ENCODE measurements at regions not wholly inside any gene's neighbourhood (a gene's known extent, or its start where the extent isn't known, plus 50 kb on each side); places are given as distances from the start of the nearest gene placed in this dataset.

DNA sequence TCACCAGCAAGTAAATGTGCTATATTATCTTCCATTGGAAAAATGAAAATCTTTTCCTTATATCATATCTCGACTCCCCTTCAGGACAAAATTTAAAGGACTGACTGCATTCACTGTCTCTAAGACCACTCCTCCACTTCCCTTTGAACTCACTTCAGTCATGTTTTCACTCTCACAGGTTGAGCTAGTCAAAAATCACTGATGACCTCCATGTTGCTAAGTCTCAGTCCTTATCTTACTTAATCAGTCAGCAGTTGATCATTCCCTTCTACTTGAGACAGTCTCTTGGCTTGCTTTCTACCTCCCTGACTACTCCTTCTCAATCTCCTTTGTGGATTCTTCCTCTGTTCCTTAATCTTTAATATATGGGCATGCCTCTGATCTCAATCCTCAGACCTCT, 117.0 kb upstream of the LSM6 start:
- H3K27ac ChIP-seq (ENCODE audit: low read length) = no peak overlapping the region
- no peak for ATAC-seq
- POLR2A ChIA-PET = no interaction called here

DNA sequence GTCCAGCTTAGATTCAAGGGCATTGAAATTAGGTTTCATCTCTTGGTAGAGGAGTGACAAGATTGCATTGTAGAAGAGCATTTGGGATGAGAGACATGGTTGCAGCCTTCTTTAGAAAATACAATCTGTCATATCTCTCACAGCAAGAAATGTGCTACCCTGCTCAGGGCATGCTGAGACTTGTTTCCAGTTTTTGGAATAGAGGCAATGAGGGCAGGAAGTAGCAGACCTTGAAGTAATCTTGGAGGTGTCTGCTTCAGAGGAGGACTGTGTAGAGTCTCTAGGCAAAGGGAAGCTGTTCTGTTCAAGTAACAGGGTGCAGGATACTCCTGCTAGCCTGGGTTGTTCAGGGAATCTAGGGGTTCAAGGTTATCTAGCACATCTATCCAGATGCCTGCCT, 116.1 kb upstream of the ZNF827 start:
- Histone ChIP-seq H3K9me3 (ENCODE audit: control insufficient read depth, insufficient read depth, low read depth, low read length) (no peaks in the 10 kb centered on the region), H3K4me1 (ENCODE audit: control insufficient read depth, insufficient read depth, low read length) (no peaks in the 10 kb centered on the region), H3K36me3 (ENCODE audit: control insufficient read depth, insufficient read depth, low read length) (no peaks in the 10 kb centered on the region), H3K4me3 (ENCODE audit: low read depth in 2 of 2, low read length in 2 of 2) (no peak overlapping the region), H3K27me3 (ENCODE audit: control insufficient read depth, insufficient read depth, low read length) (no peaks in the 10 kb centered on the region), H3K27ac (ENCODE audit: low read length) (no peak overlapping the region)
- CTCF ChIA-PET = no interaction called here
- in situ Hi-C loops (cut with HindIII; ENCODE audit: low pct_unique_long_range_greater_than_20kb, low sequenced_read_pairs) = no loop called here
- no peak for DNase-seq (ENCODE audit: low read depth, low spot score)
- TF ChIP-seq, protein P1, sequence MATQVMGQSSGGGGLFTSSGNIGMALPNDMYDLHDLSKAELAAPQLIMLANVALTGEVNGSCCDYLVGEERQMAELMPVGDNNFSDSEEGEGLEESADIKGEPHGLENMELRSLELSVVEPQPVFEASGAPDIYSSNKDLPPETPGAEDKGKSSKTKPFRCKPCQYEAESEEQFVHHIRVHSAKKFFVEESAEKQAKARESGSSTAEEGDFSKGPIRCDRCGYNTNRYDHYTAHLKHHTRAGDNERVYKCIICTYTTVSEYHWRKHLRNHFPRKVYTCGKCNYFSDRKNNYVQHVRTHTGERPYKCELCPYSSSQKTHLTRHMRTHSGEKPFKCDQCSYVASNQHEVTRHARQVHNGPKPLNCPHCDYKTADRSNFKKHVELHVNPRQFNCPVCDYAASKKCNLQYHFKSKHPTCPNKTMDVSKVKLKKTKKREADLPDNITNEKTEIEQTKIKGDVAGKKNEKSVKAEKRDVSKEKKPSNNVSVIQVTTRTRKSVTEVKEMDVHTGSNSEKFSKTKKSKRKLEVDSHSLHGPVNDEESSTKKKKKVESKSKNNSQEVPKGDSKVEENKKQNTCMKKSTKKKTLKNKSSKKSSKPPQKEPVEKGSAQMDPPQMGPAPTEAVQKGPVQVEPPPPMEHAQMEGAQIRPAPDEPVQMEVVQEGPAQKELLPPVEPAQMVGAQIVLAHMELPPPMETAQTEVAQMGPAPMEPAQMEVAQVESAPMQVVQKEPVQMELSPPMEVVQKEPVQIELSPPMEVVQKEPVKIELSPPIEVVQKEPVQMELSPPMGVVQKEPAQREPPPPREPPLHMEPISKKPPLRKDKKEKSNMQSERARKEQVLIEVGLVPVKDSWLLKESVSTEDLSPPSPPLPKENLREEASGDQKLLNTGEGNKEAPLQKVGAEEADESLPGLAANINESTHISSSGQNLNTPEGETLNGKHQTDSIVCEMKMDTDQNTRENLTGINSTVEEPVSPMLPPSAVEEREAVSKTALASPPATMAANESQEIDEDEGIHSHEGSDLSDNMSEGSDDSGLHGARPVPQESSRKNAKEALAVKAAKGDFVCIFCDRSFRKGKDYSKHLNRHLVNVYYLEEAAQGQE (IDR thresholded peaks at IDR 0.05; ENCODE audit: insufficient read depth in 1 of 2, low read depth in 2 of 2, low read length in 1 of 2) = no peak
- TF ChIP-seq SIN3A (IDR thresholded peaks at IDR 0.05; ENCODE audit: borderline replicate concordance, insufficient read depth, low read depth, low read length) (no peak), POLR2AphosphoS5 (IDR thresholded peaks at IDR 0.05; ENCODE audit: low read depth, low read length) (no peak), TCF7L2 (IDR thresholded peaks at IDR 0.05; ENCODE audit: low read depth, low read length) (no peak)
- TF ChIP-seq, protein P2, sequence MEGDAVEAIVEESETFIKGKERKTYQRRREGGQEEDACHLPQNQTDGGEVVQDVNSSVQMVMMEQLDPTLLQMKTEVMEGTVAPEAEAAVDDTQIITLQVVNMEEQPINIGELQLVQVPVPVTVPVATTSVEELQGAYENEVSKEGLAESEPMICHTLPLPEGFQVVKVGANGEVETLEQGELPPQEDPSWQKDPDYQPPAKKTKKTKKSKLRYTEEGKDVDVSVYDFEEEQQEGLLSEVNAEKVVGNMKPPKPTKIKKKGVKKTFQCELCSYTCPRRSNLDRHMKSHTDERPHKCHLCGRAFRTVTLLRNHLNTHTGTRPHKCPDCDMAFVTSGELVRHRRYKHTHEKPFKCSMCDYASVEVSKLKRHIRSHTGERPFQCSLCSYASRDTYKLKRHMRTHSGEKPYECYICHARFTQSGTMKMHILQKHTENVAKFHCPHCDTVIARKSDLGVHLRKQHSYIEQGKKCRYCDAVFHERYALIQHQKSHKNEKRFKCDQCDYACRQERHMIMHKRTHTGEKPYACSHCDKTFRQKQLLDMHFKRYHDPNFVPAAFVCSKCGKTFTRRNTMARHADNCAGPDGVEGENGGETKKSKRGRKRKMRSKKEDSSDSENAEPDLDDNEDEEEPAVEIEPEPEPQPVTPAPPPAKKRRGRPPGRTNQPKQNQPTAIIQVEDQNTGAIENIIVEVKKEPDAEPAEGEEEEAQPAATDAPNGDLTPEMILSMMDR (IDR thresholded peaks at IDR 0.05) = no peak
- no TSS peak for BruUV-seq (replicated peaks)
- intact Hi-C loops (cut with micrococcal nuclease; ENCODE audit: unreplicated experiment) = no loop called here
- ATAC-seq = no peak
- POLR2A ChIA-PET = no interaction called here

More for the DNA sequence above, 117.0 kb upstream of the LSM6 start:
- H3K9me3 ChIP-seq (ENCODE audit: control insufficient read depth, insufficient read depth, low read depth, low read length) = no peaks in the 10 kb centered on the region
- no peak for DNase-seq (ENCODE audit: low read depth, low spot score)
- intact Hi-C loops (cut with micrococcal nuclease; ENCODE audit: unreplicated experiment) (no loop called here), in situ Hi-C loops (cut with HindIII; ENCODE audit: low pct_unique_long_range_greater_than_20kb, low sequenced_read_pairs) (no loop called here)
- H3K4me3 ChIP-seq (ENCODE audit: low read depth in 2 of 2, low read length in 2 of 2) = no peak overlapping the region
- no peak for TF ChIP-seq SIN3A (IDR thresholded peaks at IDR 0.05; ENCODE audit: borderline replicate concordance, insufficient read depth, low read depth, low read length)
- TF ChIP-seq, protein P1 (IDR thresholded peaks at IDR 0.05; ENCODE audit: insufficient read depth in 1 of 2, low read depth in 2 of 2, low read length in 1 of 2) = no peak
- TF ChIP-seq, protein P2 (IDR thresholded peaks at IDR 0.05) = no peak
- TF ChIP-seq TCF7L2 (IDR thresholded peaks at IDR 0.05; ENCODE audit: low read depth, low read length) = no peak
- no peak for TF ChIP-seq POLR2AphosphoS5 (IDR thresholded peaks at IDR 0.05; ENCODE audit: low read depth, low read length)
- no peaks in the 10 kb centered on the region for H3K36me3 ChIP-seq (ENCODE audit: control insufficient read depth, insufficient read depth, low read length)
- CTCF ChIA-PET = no interaction called here
- no TSS peak for BruUV-seq (replicated peaks)
- H3K27me3 ChIP-seq (ENCODE audit: control insufficient read depth, insufficient read depth, low read length) = no peaks in the 10 kb centered on the region
- H3K4me1 ChIP-seq (ENCODE audit: control insufficient read depth, insufficient read depth, low read length) = no peaks in the 10 kb centered on the region
